ENCODE measurements at regions not wholly inside any gene's neighbourhood (a gene's known extent, or its start where the extent isn't known, plus 50 kb on each side); places are given as distances from the start of the nearest gene placed in this dataset.

- Histone ChIP-seq H3K27me3 (ENCODE audit: low read depth, low read length) (no peaks in the 10 kb centered on the region), H3K4me2 (ENCODE audit: low read length) (no peak overlapping the region), H3K27ac (ENCODE audit: low read length) (no peak overlapping the region), H3K79me2 (ENCODE audit: low read length) (no peaks in the 10 kb centered on the region), H3K4me1 (ENCODE audit: low read length) (no peaks in the 10 kb centered on the region), H3K36me3 (replicated peaks; ENCODE audit: low read depth, low read length) (no peaks in the 10 kb centered on the region), H3K9me3 (ENCODE audit: insufficient read depth, low read length) (no peaks in the 10 kb centered on the region), H3K4me3 (ENCODE audit: low read length) (no peak overlapping the region), H2AFZ (ENCODE audit: low read depth, low read length) (no peak overlapping the region), H4K20me1 (ENCODE audit: insufficient read depth, low read length) (no peaks in the 10 kb centered on the region), H3K9ac (ENCODE audit: low read length) (no peak overlapping the region)
- TF ChIP-seq EZH2phosphoT487 (IDR thresholded peaks at IDR 0.05; ENCODE audit: low read depth) (no peak), CTCF (IDR thresholded peaks at IDR 0.05; ENCODE audit: low read depth, low read length) (no peak)
These were observed 252.8 kb upstream of the GYPC start for GRCh38 chr2:126403039-126403628.

GRCh38 chr2:126406267-126406666 is 249.7 kb upstream of the GYPC start:
- Histone ChIP-seq H3K4me2 (ENCODE audit: low read length) (no peak overlapping the region), H3K9me3 (ENCODE audit: insufficient read depth, low read length) (no peaks in the 10 kb centered on the region), H3K4me3 (ENCODE audit: low read length) (no peak overlapping the region), H3K79me2 (ENCODE audit: low read length) (no peaks in the 10 kb centered on the region), H3K27ac (ENCODE audit: low read length) (no peak overlapping the region), H3K4me1 (ENCODE audit: low read length) (no peaks in the 10 kb centered on the region), H4K20me1 (ENCODE audit: insufficient read depth, low read length) (no peaks in the 10 kb centered on the region), H3K36me3 (replicated peaks; ENCODE audit: low read depth, low read length) (no peaks in the 10 kb centered on the region), H3K27me3 (ENCODE audit: low read depth, low read length) (no peaks in the 10 kb centered on the region), H2AFZ (ENCODE audit: low read depth, low read length) (no peak overlapping the region), H3K9ac (ENCODE audit: low read length) (no peak overlapping the region)
- no peak for TF ChIP-seq EZH2phosphoT487 (IDR thresholded peaks at IDR 0.05; ENCODE audit: low read depth)
- TF ChIP-seq CTCF (IDR thresholded peaks at IDR 0.05; ENCODE audit: low read depth, low read length) = no peak

- Histone ChIP-seq H2AFZ (ENCODE audit: low read depth, low read length) (no peak overlapping the region), H3K79me2 (ENCODE audit: low read length) (no peaks in the 10 kb centered on the region), H3K27ac (ENCODE audit: low read length) (no peak overlapping the region), H3K4me2 (ENCODE audit: low read length) (no peak overlapping the region), H4K20me1 (ENCODE audit: insufficient read depth, low read length) (no peaks in the 10 kb centered on the region), H3K9ac (ENCODE audit: low read length) (no peak overlapping the region), H3K4me1 (ENCODE audit: low read length) (peaks cover 9% of the 10 kb centered on the region), H3K4me3 (ENCODE audit: low read length) (no peak overlapping the region), H3K27me3 (ENCODE audit: low read depth, low read length) (no peaks in the 10 kb centered on the region), H3K9me3 (ENCODE audit: insufficient read depth, low read length) (no peaks in the 10 kb centered on the region), H3K36me3 (replicated peaks; ENCODE audit: low read depth, low read length) (no peaks in the 10 kb centered on the region)
- no peak for TF ChIP-seq EZH2phosphoT487 (IDR thresholded peaks at IDR 0.05; ENCODE audit: low read depth)
- no peak for TF ChIP-seq CTCF (IDR thresholded peaks at IDR 0.05; ENCODE audit: low read depth, low read length)
These were observed 247.3 kb upstream of the GYPC start for GRCh38 chr2:126408671-126409070.

- TF ChIP-seq EZH2phosphoT487 (IDR thresholded peaks at IDR 0.05; ENCODE audit: low read depth) (no peak), CTCF (IDR thresholded peaks at IDR 0.05; ENCODE audit: low read depth, low read length) (no peak)
- no peaks in the 10 kb centered on the region for H3K36me3 ChIP-seq (replicated peaks; ENCODE audit: low read depth, low read length)
These were observed 246.1 kb upstream of the GYPC start for GRCh38 chr2:126409850-126410249.

More at GRCh38 chr2:126409850-126410249, 246.1 kb upstream of the GYPC start:
- H3K27ac ChIP-seq (ENCODE audit: low read length) = no peak overlapping the region
- no peaks in the 10 kb centered on the region for H3K79me2 ChIP-seq (ENCODE audit: low read length)
- no peaks in the 10 kb centered on the region for H3K9me3 ChIP-seq (ENCODE audit: insufficient read depth, low read length)
- no peak overlapping the region for H3K9ac ChIP-seq (ENCODE audit: low read length)
- no peaks in the 10 kb centered on the region for H3K27me3 ChIP-seq (ENCODE audit: low read depth, low read length)
- H4K20me1 ChIP-seq (ENCODE audit: insufficient read depth, low read length) = no peaks in the 10 kb centered on the region
- H3K4me3 ChIP-seq (ENCODE audit: low read length) = no peak overlapping the region
- no peak overlapping the region for H2AFZ ChIP-seq (ENCODE audit: low read depth, low read length)
- H3K4me1 ChIP-seq (ENCODE audit: low read length) = peaks cover 9% of the 10 kb centered on the region
- no peak overlapping the region for H3K4me2 ChIP-seq (ENCODE audit: low read length)
